ENCODE measurements at regions not wholly inside any gene's neighbourhood (a gene's known extent, or its start where the extent isn't known, plus 50 kb on each side); places are given as distances from the start of the nearest gene placed in this dataset.

DNA sequence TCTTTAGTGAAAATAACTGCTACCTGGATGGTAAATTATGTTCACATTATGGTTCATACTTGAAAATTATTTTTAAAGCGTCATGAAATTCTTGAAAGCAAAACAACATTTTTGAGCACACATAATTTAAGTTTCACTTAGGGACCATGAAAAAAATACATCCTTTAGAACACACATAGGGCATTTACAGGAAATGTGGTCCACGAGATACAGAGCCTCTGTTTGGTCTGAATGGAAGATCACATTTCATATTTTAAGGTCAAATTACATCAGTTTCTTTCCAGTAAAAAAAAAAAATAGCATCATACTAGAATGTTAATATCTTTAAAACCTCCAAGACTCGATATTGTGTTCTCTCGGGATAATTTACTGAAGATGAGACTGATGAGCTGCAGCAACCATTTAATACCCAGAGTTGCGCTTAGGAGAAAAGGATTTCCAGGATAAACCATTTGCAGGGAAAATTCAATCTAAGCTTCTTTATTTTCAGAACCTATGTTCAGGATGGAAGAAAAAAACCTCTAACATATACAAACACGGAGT is 720.7 kb downstream of the DIAPH3 start:
- Mint-ChIP-seq H3K27ac (no peak overlapping the region), H3K27me3 (peaks cover 17 to 21% of the 10 kb centered on the region in 2 donors), H3K9me3 (peaks cover 0 to 3% (median 0%) of the 10 kb centered on the region in 8 donors), H3K4me1 (peaks cover 5 to 8% (median 6%) of the 10 kb centered on the region in 4 donors), H3K4me3 (no peak overlapping the region), H3K36me3 (no peaks in the 10 kb centered on the region)
- no peak overlapping the region for H3K27ac ChIP-seq (ENCODE audit: low read depth, low read length)
- no peaks in the 10 kb centered on the region for H3K4me1 ChIP-seq (ENCODE audit: insufficient read depth, low read length)
- H3K36me3 ChIP-seq (ENCODE audit: insufficient read depth, low read length), result no peaks in the 10 kb centered on the region
- H3K9me3 ChIP-seq (ENCODE audit: control insufficient read depth in 1 of 2, low read length in 2 of 2), result no peaks in the 10 kb centered on the region
- no peaks in the 10 kb centered on the region for H3K27me3 ChIP-seq (ENCODE audit: insufficient read depth, low read length)
- intact Hi-C loops (cut with micrococcal nuclease), result no loop called here
- no peak overlapping the region for H3K4me3 ChIP-seq (ENCODE audit: low read length in 2 of 2)
- POLR2A ChIA-PET (ENCODE audit: partially characterized antibody), result no interaction called here
- DNase-seq, result no peak
- CTCF ChIA-PET (ENCODE audit: partially characterized antibody), result no interaction called here

DNA sequence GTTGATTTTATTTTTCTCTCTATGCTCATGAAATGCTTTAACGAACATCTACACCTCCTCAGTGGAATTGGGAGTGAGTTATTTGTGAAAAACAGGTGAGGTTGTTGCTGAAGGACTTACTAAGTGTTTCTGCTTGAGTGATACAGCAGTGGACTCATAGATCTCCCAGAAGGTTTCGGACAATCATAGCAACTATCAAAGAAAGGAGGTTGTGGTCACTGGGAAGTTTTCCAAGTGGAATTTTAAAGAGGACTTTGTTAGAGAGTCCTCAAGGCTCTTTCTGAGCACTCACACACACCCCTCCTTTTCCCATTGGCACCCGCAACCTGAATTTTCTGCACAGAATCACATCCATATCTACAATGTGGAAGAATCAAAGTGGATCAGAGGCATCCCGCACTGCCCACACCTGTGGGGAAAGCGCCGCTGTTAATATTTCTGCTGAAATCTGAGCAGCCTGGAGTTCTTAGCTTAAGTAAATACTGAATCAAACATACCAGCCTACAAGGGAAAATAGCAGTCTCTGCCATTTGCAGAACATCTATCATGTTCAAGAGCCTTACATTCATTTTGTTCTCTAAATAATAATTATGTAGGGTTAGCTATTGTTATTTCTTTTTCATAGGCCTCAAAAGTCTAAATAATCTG is 719.4 kb downstream of the DIAPH3 start:
- ChIA-PET CTCF (ENCODE audit: partially characterized antibody) (no interaction called here), POLR2A (ENCODE audit: partially characterized antibody) (no interaction called here)
- Mint-ChIP-seq H3K4me3 (no peak overlapping the region), H3K4me1 (peaks cover 5 to 7% (median 6%) of the 10 kb centered on the region in 4 donors), H3K27me3 (peaks cover 17 to 21% of the 10 kb centered on the region in 2 donors), H3K36me3 (no peaks in the 10 kb centered on the region), H3K27ac (no peak overlapping the region), H3K9me3 (peaks cover 0 to 3% (median 0%) of the 10 kb centered on the region in 8 donors)
- Histone ChIP-seq H3K27ac (ENCODE audit: low read depth, low read length) (no peak overlapping the region), H3K4me1 (ENCODE audit: insufficient read depth, low read length) (no peaks in the 10 kb centered on the region), H3K9me3 (ENCODE audit: control insufficient read depth in 1 of 2, low read length in 2 of 2) (no peaks in the 10 kb centered on the region), H3K27me3 (ENCODE audit: insufficient read depth, low read length) (no peaks in the 10 kb centered on the region), H3K4me3 (ENCODE audit: low read length in 2 of 2) (no peak overlapping the region), H3K36me3 (ENCODE audit: insufficient read depth, low read length) (no peaks in the 10 kb centered on the region)
- no peak for DNase-seq
- intact Hi-C loops (cut with micrococcal nuclease), result no loop called here

DNA sequence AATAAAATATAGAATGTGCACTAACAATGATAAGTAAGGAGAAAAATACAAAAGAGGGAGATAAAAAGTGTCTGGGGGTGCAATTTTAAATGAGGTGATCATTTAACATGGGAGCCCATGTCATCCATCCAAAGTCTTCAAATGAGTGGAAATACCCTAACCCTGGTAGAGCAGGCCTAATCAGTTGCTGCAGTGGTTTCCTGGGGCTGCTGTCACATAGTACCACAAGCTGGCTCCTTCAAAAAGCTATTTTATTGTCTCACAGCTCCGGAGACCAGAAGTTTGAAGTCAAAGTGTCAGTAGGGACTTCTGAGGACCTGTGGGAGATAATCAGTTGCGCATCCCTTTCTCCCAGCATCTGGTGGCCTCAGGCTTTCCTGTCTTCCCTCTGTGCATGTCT is 717.9 kb downstream of the DIAPH3 start:
- H3K36me3 Mint-ChIP-seq, result no peaks in the 10 kb centered on the region
- Histone ChIP-seq H3K4me3 (ENCODE audit: low read length in 2 of 2) (no peak overlapping the region), H3K27me3 (ENCODE audit: insufficient read depth, low read length) (no peaks in the 10 kb centered on the region), H3K9me3 (ENCODE audit: control insufficient read depth in 1 of 2, low read length in 2 of 2) (no peaks in the 10 kb centered on the region), H3K4me1 (ENCODE audit: insufficient read depth, low read length) (no peaks in the 10 kb centered on the region), H3K27ac (ENCODE audit: low read depth, low read length) (no peak overlapping the region), H3K36me3 (ENCODE audit: insufficient read depth, low read length) (no peaks in the 10 kb centered on the region)
- H3K4me1 Mint-ChIP-seq, result peaks cover 5 to 7% (median 5%) of the 10 kb centered on the region in 4 donors
- peaks cover 16 to 21% of the 10 kb centered on the region in 2 donors for H3K27me3 Mint-ChIP-seq
- intact Hi-C loops (cut with micrococcal nuclease), result no loop called here
- no peak for DNase-seq
- H3K4me3 Mint-ChIP-seq, result no peak overlapping the region
- H3K9me3 Mint-ChIP-seq, result peaks cover 0 to 2% (median 0%) of the 10 kb centered on the region in 8 donors
- ChIA-PET POLR2A (ENCODE audit: partially characterized antibody) (no interaction called here), CTCF (ENCODE audit: partially characterized antibody) (no interaction called here)
- H3K27ac Mint-ChIP-seq, result no peak overlapping the region

DNA sequence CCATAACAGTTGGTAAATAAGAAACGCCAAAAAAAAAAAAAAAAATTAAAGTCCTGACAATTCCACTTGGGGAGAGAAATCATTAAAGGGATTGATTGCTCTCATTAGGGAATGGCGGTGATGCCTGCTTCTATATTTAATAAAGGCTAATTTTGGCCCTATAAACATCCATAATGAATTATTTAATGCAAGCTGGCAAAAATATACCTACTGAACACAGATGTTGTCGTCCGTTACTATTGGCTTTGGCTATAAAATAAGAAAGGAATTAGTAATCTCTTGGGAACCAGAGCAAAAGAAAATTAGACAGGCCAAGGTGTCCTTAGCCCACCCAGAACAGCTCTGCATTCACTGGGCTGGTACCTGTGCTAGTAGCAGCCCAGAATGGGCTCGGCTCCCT is 717.3 kb downstream of the DIAPH3 start:
- H3K36me3 Mint-ChIP-seq, result no peaks in the 10 kb centered on the region

DNA sequence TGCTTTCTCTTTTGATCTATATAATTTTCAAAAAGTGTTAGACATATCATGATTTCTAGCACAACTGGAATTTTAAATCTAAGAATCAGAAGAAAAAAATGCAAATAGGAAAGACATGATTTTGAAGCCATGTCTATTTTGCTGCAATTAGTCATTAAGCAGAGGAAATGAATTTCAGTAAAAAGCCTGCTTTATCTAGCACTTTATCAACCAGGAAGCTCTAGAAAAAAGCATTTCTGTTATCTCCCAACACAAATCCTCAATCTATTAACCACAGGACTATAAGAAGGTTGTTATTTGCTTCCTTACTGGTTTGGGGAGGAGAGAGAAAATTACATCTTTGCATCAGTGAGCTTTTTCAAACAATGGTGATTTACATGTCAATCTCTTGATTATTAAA is 716.7 kb downstream of the DIAPH3 start:
- Histone ChIP-seq H3K4me3 (ENCODE audit: low read length in 2 of 2) (no peak overlapping the region), H3K4me1 (ENCODE audit: insufficient read depth, low read length) (no peaks in the 10 kb centered on the region), H3K36me3 (ENCODE audit: insufficient read depth, low read length) (no peaks in the 10 kb centered on the region), H3K27ac (ENCODE audit: low read depth, low read length) (no peak overlapping the region), H3K9me3 (ENCODE audit: control insufficient read depth in 1 of 2, low read length in 2 of 2) (no peaks in the 10 kb centered on the region), H3K27me3 (ENCODE audit: insufficient read depth, low read length) (no peaks in the 10 kb centered on the region)
- H3K36me3 Mint-ChIP-seq, result no peaks in the 10 kb centered on the region
- peaks cover 9 to 17% of the 10 kb centered on the region in 2 donors for H3K27me3 Mint-ChIP-seq
- H3K27ac Mint-ChIP-seq, result no peak overlapping the region
- H3K4me1 Mint-ChIP-seq, result peaks cover 0 to under 1% (median 0%) of the 10 kb centered on the region in 4 donors
- no peak for DNase-seq
- no peaks in the 10 kb centered on the region for H3K9me3 Mint-ChIP-seq
- POLR2A ChIA-PET (ENCODE audit: partially characterized antibody), result no interaction called here
- H3K4me3 Mint-ChIP-seq, result no peak overlapping the region
- intact Hi-C loops (cut with micrococcal nuclease), result no loop called here
- CTCF ChIA-PET (ENCODE audit: partially characterized antibody), result no interaction called here

More for the DNA sequence above, 717.3 kb downstream of the DIAPH3 start:
- Mint-ChIP-seq H3K4me1 (peaks cover 0 to 3% (median under 1%) of the 10 kb centered on the region in 4 donors), H3K27me3 (peaks cover 11 to 17% of the 10 kb centered on the region in 2 donors), H3K4me3 (no peak overlapping the region), H3K27ac (no peak overlapping the region), H3K9me3 (no peaks in the 10 kb centered on the region)
- ChIA-PET CTCF (ENCODE audit: partially characterized antibody) (no interaction called here), POLR2A (ENCODE audit: partially characterized antibody) (no interaction called here)
- Histone ChIP-seq H3K9me3 (ENCODE audit: control insufficient read depth in 1 of 2, low read length in 2 of 2) (no peaks in the 10 kb centered on the region), H3K4me3 (ENCODE audit: low read length in 2 of 2) (no peak overlapping the region), H3K27ac (ENCODE audit: low read depth, low read length) (no peak overlapping the region), H3K27me3 (ENCODE audit: insufficient read depth, low read length) (no peaks in the 10 kb centered on the region), H3K4me1 (ENCODE audit: insufficient read depth, low read length) (no peaks in the 10 kb centered on the region), H3K36me3 (ENCODE audit: insufficient read depth, low read length) (no peaks in the 10 kb centered on the region)
- DNase-seq, result no peak
- intact Hi-C loops (cut with micrococcal nuclease), result no loop called here

DNA sequence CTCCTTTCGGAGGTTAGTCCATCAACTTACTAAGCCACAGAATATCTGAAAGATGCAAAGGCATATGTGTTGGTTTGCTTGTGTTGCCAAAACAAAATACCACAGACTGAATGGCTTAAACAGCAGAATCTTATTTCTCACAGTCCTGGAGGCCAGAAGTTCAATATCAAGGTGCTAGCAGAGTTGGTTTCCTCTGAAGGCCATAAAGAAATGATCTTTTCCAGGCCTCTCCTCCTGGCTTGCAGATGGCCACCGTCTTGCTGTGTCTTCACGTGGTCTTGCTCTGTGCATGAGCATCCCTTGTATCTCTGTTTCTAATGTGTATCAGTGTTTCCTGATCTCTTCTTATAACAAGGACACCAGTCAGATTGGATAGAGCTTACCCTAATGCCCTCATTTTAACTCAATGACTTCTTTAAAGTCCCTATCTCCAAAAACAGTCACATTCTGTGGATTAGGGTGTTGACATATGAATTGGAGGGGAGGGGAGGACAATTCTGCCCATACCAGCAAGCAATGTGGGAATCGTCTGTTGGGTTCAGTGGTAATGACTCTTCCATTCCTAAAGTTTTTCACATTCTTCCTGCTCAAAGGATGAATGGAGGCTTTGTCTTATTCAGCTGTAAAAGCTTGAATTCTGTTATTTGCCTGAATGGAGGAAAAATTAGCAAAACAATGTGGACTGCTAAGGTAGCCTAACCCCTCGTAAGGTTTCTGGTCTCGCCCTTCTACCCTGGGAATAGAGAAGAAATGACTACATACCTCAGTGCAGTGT is 715.7 kb downstream of the DIAPH3 start:
- no peaks in the 10 kb centered on the region for H3K9me3 Mint-ChIP-seq
- CTCF ChIA-PET (ENCODE audit: partially characterized antibody), result no interaction called here
- H3K9me3 ChIP-seq (ENCODE audit: control insufficient read depth in 1 of 2, low read length in 2 of 2), result no peaks in the 10 kb centered on the region
- H3K36me3 ChIP-seq (ENCODE audit: insufficient read depth, low read length), result no peaks in the 10 kb centered on the region
- peaks cover 8 to 15% of the 10 kb centered on the region in 2 donors for H3K27me3 Mint-ChIP-seq
- H3K4me1 ChIP-seq (ENCODE audit: insufficient read depth, low read length), result no peaks in the 10 kb centered on the region
- H3K4me3 Mint-ChIP-seq, result no peak overlapping the region
- H3K27ac Mint-ChIP-seq, result no peak overlapping the region
- no peak overlapping the region for H3K27ac ChIP-seq (ENCODE audit: low read depth, low read length)
- H3K36me3 Mint-ChIP-seq, result no peaks in the 10 kb centered on the region
- intact Hi-C loops (cut with micrococcal nuclease), result no loop called here
- POLR2A ChIA-PET (ENCODE audit: partially characterized antibody), result no interaction called here
- no peaks in the 10 kb centered on the region for H3K27me3 ChIP-seq (ENCODE audit: insufficient read depth, low read length)
- no peak for DNase-seq
- no peaks in the 10 kb centered on the region for H3K4me1 Mint-ChIP-seq
- no peak overlapping the region for H3K4me3 ChIP-seq (ENCODE audit: low read length in 2 of 2)

DNA sequence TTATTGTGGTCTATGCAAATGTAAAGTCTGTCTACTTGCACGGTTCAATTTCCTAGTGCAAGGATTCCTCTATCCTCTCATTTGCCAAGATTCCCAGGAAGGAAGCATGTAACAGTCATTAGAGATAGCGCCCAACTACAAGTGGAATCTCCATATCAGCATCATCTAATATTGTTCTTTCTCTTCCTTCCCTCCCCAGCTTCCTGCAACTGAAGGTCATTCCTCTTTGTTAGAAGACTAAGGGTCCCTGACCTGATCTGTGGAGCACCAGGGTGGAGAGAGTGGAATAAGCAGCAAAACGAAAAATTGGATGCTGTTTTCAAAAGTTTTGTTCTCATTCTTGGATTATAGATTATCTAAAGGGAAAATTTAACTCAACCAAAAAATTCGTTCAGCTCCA is 714.0 kb downstream of the DIAPH3 start:
- no peak overlapping the region for H3K4me3 ChIP-seq (ENCODE audit: low read length in 2 of 2)
- ChIA-PET CTCF (ENCODE audit: partially characterized antibody) (no interaction called here), POLR2A (ENCODE audit: partially characterized antibody) (no interaction called here)
- H3K4me1 ChIP-seq (ENCODE audit: insufficient read depth, low read length), result no peaks in the 10 kb centered on the region
- Mint-ChIP-seq H3K27me3 (peaks cover 3 to 8% of the 10 kb centered on the region in 2 donors), H3K9me3 (peaks cover 0 to 3% (median 0%) of the 10 kb centered on the region in 8 donors), H3K4me1 (no peaks in the 10 kb centered on the region), H3K4me3 (no peak overlapping the region), H3K27ac (no peak overlapping the region), H3K36me3 (no peaks in the 10 kb centered on the region)
- H3K27ac ChIP-seq (ENCODE audit: low read depth, low read length), result no peak overlapping the region
- intact Hi-C loops (cut with micrococcal nuclease), result no loop called here
- H3K36me3 ChIP-seq (ENCODE audit: insufficient read depth, low read length), result no peaks in the 10 kb centered on the region
- no peaks in the 10 kb centered on the region for H3K9me3 ChIP-seq (ENCODE audit: control insufficient read depth in 1 of 2, low read length in 2 of 2)
- DNase-seq, result no peak
- H3K27me3 ChIP-seq (ENCODE audit: insufficient read depth, low read length), result no peaks in the 10 kb centered on the region

Data from CD4-positive, alpha-beta memory T cell (primary cell).